GM19324 (cell line): ENCODE measurements at regions not wholly inside any gene's neighbourhood (a gene's known extent, or its start where the extent isn't known, plus 50 kb on each side); places are given as distances from the start of the nearest gene placed in this dataset.
"Not testable (repeated sequence)": the region's sequence is repeated elsewhere in the genome, so short reads cannot be mapped to it uniquely, and the experiment has no call there.

Experiments used
- ATAC-seq: cut with Tn5 transposase; IDR thresholded peaks from one replicate; pipeline ENCODE4 v1.9.1; 2021; ENCODE audit warnings: mild to moderate bottlenecking, moderate library complexity; ENCODE audit not compliant: unreplicated experiment, low FRiP score

GRCh38 chr4:137961051-137961438 is 281.1 kb downstream of the SLC7A11 start:
- no peak for ATAC-seq

- ATAC-seq, result no peak
Measured at GRCh38 chr4:137960371-137961050, 281.6 kb downstream of the SLC7A11 start.

GRCh38 chr4:137957806-137958205 is 284.3 kb downstream of the SLC7A11 start:
- ATAC-seq, result no peak

GRCh38 chr4:137956256-137956655 is 285.9 kb downstream of the SLC7A11 start:
- no peak for ATAC-seq

GRCh38 chr4:137955595-137955994 is 286.6 kb downstream of the SLC7A11 start:
- ATAC-seq, result no peak

GRCh38 chr4:137952116-137952515 is 290.0 kb downstream of the SLC7A11 start:
- ATAC-seq, result no peak

- no peak for ATAC-seq
Measured at GRCh38 chr4:137950286-137950685, 291.9 kb downstream of the SLC7A11 start.

- ATAC-seq, result no peak
Measured at GRCh38 chr4:137949746-137950145, 292.4 kb downstream of the SLC7A11 start.

GRCh38 chr4:137946453-137947174 is 295.5 kb downstream of the SLC7A11 start:
- no peak for ATAC-seq

GRCh38 chr4:137942815-137943214 is 299.3 kb downstream of the SLC7A11 start:
- ATAC-seq, result not testable (repeated sequence)

GRCh38 chr4:137942015-137942515 is 300.1 kb downstream of the SLC7A11 start:
- not testable (repeated sequence) for ATAC-seq

GRCh38 chr4:137934911-137935310 is 307.2 kb downstream of the SLC7A11 start:
- ATAC-seq, result no peak

- no peak for ATAC-seq
Measured at GRCh38 chr4:137934046-137934445, 308.1 kb downstream of the SLC7A11 start.

- ATAC-seq, result no peak
Measured at GRCh38 chr4:137927972-137928371, 314.2 kb downstream of the SLC7A11 start.

GRCh38 chr4:137923494-137923893 is 318.7 kb downstream of the SLC7A11 start:
- ATAC-seq, result no peak

- no peak for ATAC-seq
Measured at GRCh38 chr4:137922721-137923120, 319.4 kb downstream of the SLC7A11 start.

GRCh38 chr4:137909529-137910309 is 332.4 kb downstream of the SLC7A11 start:
- ATAC-seq, result no peak

- no peak for ATAC-seq
Measured at GRCh38 chr4:137905930-137906329, 336.2 kb downstream of the SLC7A11 start.

- ATAC-seq, result no peak
Measured at GRCh38 chr4:137901114-137901513, 341.0 kb downstream of the SLC7A11 start.

GRCh38 chr4:137896221-137896737 is 345.9 kb downstream of the SLC7A11 start:
- no peak for ATAC-seq

GRCh38 chr4:137895515-137895914 is 346.6 kb downstream of the SLC7A11 start:
- not testable (repeated sequence) for ATAC-seq
